HL-60 (cell line): ENCODE measurements at regions not wholly inside any gene's neighbourhood (a gene's known extent, or its start where the extent isn't known, plus 50 kb on each side); places are given as distances from the start of the nearest gene placed in this dataset.

Source experiments
- CTCF ChIP-seq: IDR thresholded peaks from one replicate; pipeline ENCODE4 v1.5.1; 2011; ENCODE audit warnings: low read length, control low read depth, inconsistent platforms; ENCODE audit not compliant: insufficient read depth
- POLR2AphosphoS5 ChIP-seq: IDR thresholded peaks from 2 replicates; pipeline ENCODE4 v1.6.1; 2012; ENCODE audit warnings: low read depth
- REST ChIP-seq: IDR thresholded peaks from 2 replicates; pipeline ENCODE4 v1.6.1; 2012; ENCODE audit warnings: low read depth; ENCODE audit not compliant: insufficient replicate concordance

DNA sequence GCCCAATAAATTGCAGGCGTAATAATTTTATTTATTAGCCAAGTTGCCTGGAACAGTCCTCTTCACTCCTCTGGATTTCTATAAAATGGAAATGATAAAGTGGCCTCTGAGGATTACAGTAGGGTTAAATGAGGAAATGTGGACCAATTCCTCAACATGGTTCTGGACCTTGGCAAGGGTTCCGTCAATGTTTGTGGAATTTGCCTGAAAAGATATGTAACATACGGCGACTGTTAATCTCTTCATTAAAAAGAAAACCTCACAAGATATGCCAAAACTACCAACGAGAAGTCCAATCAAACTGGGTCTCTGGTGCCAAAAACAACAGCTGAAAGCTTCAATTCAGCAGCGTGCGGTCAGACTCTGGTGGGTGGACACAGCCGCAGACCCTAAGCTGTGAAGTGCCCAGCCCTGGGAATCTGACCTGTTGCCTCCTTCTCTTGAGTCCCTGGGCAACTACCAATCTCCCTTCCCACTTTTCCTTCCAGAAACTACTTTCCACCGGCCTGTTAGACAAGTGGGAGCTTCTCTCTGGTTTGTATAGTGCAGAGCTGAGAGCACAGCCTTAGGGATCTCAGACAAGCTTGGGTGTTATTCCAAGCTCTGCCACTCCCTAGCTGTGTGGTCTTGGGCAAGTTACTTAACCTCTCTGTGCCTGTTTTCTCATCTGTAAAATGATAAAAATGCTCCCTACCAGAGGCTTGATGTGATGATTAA is 190.5 kb upstream of the GSC start:
- no peak for TF ChIP-seq CTCF
- no peak for TF ChIP-seq POLR2AphosphoS5
- no peak for TF ChIP-seq REST
